K562 (cell line): ENCODE measurements at regions not wholly inside any gene's neighbourhood (a gene's known extent, or its start where the extent isn't known, plus 50 kb on each side); places are given as distances from the start of the nearest gene placed in this dataset.

Experiments
- ATAC-seq: fragments of 200-7000 bp; cut with Tn5 transposase; 3 replicates; pipeline ENCODE4 v1.9.1; 2020; ENCODE audit warnings: moderate library complexity
- BruUV-seq: library from RNA; stranded (reverse); fragments of 400-500 nt; replicated peaks from 2 replicates; lab custom pipeline; 2021; lab: Mats Ljungman, UMichigan
- CTCF ChIA-PET: fragments of 300-600 bp; formaldehyde crosslinking; extraction: SDS; loops from one replicate; lab custom pipeline; 2021; ENCODE audit warnings: low intra/inter-chr PET ratio; lab: Yijun Ruan, JAX
- POLR2A ChIA-PET: fragments of 300-600, 350-650 bp; sonication (Branson Sonifier 250); formaldehyde crosslinking; extraction: SDS; loops from one replicate; lab custom pipeline; 2021; ENCODE audit warnings: antibody characterized with exemption, inconsistent platforms; lab: Yijun Ruan, JAX
- DNase-seq, 4 experiments: peaks; one replicate each; pipeline versions ENCODE4 v3.0.0 to v3.0.0-alpha.2; 2011 to 2018; ENCODE audit warnings: low spot score in 3 of 4, mixed read lengths in 3 of 4; ENCODE audit errors: extremely low read depth in 1 of 4
- FAIRE-seq: peaks from 2 replicates; lab custom pipeline; 2011; peaks lifted over from hg19 to GRCh38; lab: Jason Lieb, UNC
- H2AFZ ChIP-seq: 2 replicates; pipeline ENCODE4 v1.6.0; 2011; ENCODE audit warnings: low read depth, low read length, control low read depth, inconsistent platforms
- H3K27ac ChIP-seq: fragments of 200-600 bp; 3 replicates; pipeline ENCODE4 v1.8.0; 2011; ENCODE audit warnings: low read depth, mild to moderate bottlenecking, control low read depth, inconsistent platforms, low read length, moderate library complexity, mixed read lengths; ENCODE audit errors: extremely low read depth
- H3K27me3 ChIP-seq, 2 experiments: fragments of 300-600 bp in 1 of 2; 2 replicates in 1 of 2; 3 replicates in 1 of 2; pipeline versions ENCODE4 v1.6.0 to v1.8.0; 2011; ENCODE audit warnings: inconsistent platforms in 2 of 2, low read length in 2 of 2, mild to moderate bottlenecking in 1 of 2, mixed read lengths in 1 of 2, moderate library complexity in 1 of 2; ENCODE audit not compliant: control insufficient read depth in 2 of 2, insufficient read depth in 2 of 2
- H3K36me3 ChIP-seq: fragments of 300-600 bp; 3 replicates; pipeline ENCODE4 v1.8.0; 2011; ENCODE audit warnings: mild to moderate bottlenecking, low read length, inconsistent platforms; ENCODE audit not compliant: control insufficient read depth, insufficient read depth
- H3K4me1 ChIP-seq, 2 experiments: fragments of 200-600 bp in 1 of 2; replicated peaks in 1 of 2; 2 replicates in 1 of 2; 3 replicates in 1 of 2; pipeline versions ENCODE4 v1.5.1 to v1.8.0; 2011; ENCODE audit warnings: inconsistent platforms in 2 of 2, low read length in 2 of 2, mild to moderate bottlenecking in 1 of 2, mixed read lengths in 1 of 2, moderate library complexity in 1 of 2; ENCODE audit not compliant: control insufficient read depth in 2 of 2, insufficient read depth in 2 of 2
- H3K4me2 ChIP-seq: 2 replicates; pipeline ENCODE4 v1.6.1; 2011; ENCODE audit warnings: low read length, control low read depth, inconsistent platforms, mixed read lengths; ENCODE audit not compliant: insufficient read depth
- H3K4me3 ChIP-seq: fragments of 200-600 bp; sonication (generic), shearing (Covaris generic); 2 replicates; pipeline ENCODE4 v1.5.1; 2016; ENCODE audit warnings: control low read depth, inconsistent platforms
- H3K79me2 ChIP-seq: fragments of 200-600 bp; 3 replicates; pipeline ENCODE4 v1.8.0; 2011; ENCODE audit warnings: low read length, inconsistent platforms; ENCODE audit not compliant: control insufficient read depth, insufficient read depth
- H3K9ac ChIP-seq, 2 experiments: 2 replicates each; pipeline versions ENCODE4 v1.6.0 to v1.6.1; 2011; ENCODE audit warnings: low read depth in 2 of 2, low read length in 2 of 2, control low read depth in 1 of 2, inconsistent platforms in 1 of 2, mild to moderate bottlenecking in 1 of 2, mixed read lengths in 1 of 2; ENCODE audit not compliant: insufficient read depth in 1 of 2
- H3K9me1 ChIP-seq: one replicate; pipeline ENCODE4 v1.6.0; 2011; ENCODE audit warnings: inconsistent platforms, mild to moderate bottlenecking, low read length, moderate library complexity; ENCODE audit not compliant: control insufficient read depth, insufficient read depth
- H3K9me3 ChIP-seq: replicated peaks from 2 replicates; pipeline ENCODE4 v1.5.1; 2011; ENCODE audit warnings: low read depth, low read length, inconsistent platforms; ENCODE audit not compliant: control insufficient read depth, insufficient read depth
- H4K20me1 ChIP-seq: replicated peaks from 2 replicates; pipeline ENCODE4 v1.6.1; 2011; ENCODE audit warnings: low read length, inconsistent platforms, mixed read lengths; ENCODE audit not compliant: control insufficient read depth, insufficient read depth
- ARHGAP35 ChIP-seq: fragments of 450-650 bp; IDR thresholded peaks from 2 replicates; pipeline ENCODE4 v1.6.1; 2018; ENCODE audit not compliant: partially characterized antibody
- BRD9 ChIP-seq: fragments of 450-650 bp; IDR thresholded peaks from 2 replicates; pipeline ENCODE4 v1.6.1; 2018; ENCODE audit warnings: low read depth; ENCODE audit not compliant: partially characterized antibody
- ELF2 ChIP-seq: fragments of 250-450 bp; sonication (Bioruptor Pico); IDR thresholded peaks from 2 replicates; pipeline ENCODE4 v1.5.0; 2021; ENCODE audit warnings: mild to moderate bottlenecking
- FOSL1 ChIP-seq: fragments of 200-800 bp; sonication (Bioruptor generic); conservative IDR thresholded peaks from 2 replicates; pipeline ENCODE4 v1.6.1; 2016; ENCODE audit warnings: missing genetic modification characterization, missing compliant biosample characterization
- FOXA3 ChIP-seq, 2 experiments: fragments of 450-650 bp in 1 of 2; sonication (generic) in 1 of 2; formaldehyde crosslinking; IDR thresholded peaks in 1 of 2; conservative IDR thresholded peaks in 1 of 2; 2 replicates each; pipeline versions ENCODE4 v1.4.0 to v1.8.0; 2020 to 2022; ENCODE audit warnings: mild to moderate bottlenecking in 2 of 2, missing genetic modification reagents in 1 of 2
- NRF1 ChIP-seq, 2 experiments: fragments of 450-650 bp; IDR thresholded peaks in 1 of 2; conservative IDR thresholded peaks in 1 of 2; 2 replicates each; pipeline ENCODE4 v1.6.1; 2014; ENCODE audit warnings: mild to moderate bottlenecking in 2 of 2
- SUPT5H ChIP-seq: fragments of 450-650 bp; IDR thresholded peaks from 2 replicates; pipeline ENCODE4 v1.6.1; 2016
- ZNF561 ChIP-seq: fragments of 450-650 bp; formaldehyde crosslinking; conservative IDR thresholded peaks from 2 replicates; pipeline ENCODE4 v1.4.0; 2020; ENCODE audit warnings: mild to moderate bottlenecking, moderate library complexity
- ZNF764 ChIP-seq: fragments of 250-450 bp; sonication (Bioruptor Pico); IDR thresholded peaks from 2 replicates; pipeline ENCODE4 v1.4.0; 2020; ENCODE audit warnings: low read depth, mild to moderate bottlenecking, moderate library complexity
- WGBS: fragments of 100-300 bp; shearing (Covaris generic); methylation state at CpG from one replicate; pipeline ENCODE4 v1.1.6; 2016; ENCODE audit warnings: low coverage, mixed read lengths; ENCODE audit not compliant: insufficient coverage; ENCODE audit errors: missing lambda C conversion rate; 5-methylcytosine and 5-hydroxymethylcytosine counted together
- in situ Hi-C: fragments of 300-500 bp; cut with MboI; formaldehyde crosslinking; loops from 4 replicates; pipeline ENCODE4 v1.15.0; 2018; ENCODE audit warnings: inconsistent platforms, mixed read lengths
- intact Hi-C: fragments of 100-400 bp; cut with micrococcal nuclease; formaldehyde crosslinking; loops from 2 replicates; pipeline ENCODE4 v1.14.2; 2022
- TF ChIP-seq, protein P1 (sequence below): fragments of 250-450 bp; sonication (Bioruptor Pico); IDR thresholded peaks from 2 replicates; pipeline ENCODE4 v1.8.0; 2021; ENCODE audit warnings: moderate library complexity, mild to moderate bottlenecking, inconsistent platforms
- TF ChIP-seq, protein P2 (sequence below): fragments of 250-450 bp; sonication (Bioruptor Pico); IDR thresholded peaks from 2 replicates; pipeline ENCODE4 v1.9.0; 2021; ENCODE audit warnings: mild to moderate bottlenecking
- TF ChIP-seq, protein P3 (sequence below): fragments of 250-450 bp; sonication (Bioruptor Pico); IDR thresholded peaks from 2 replicates; pipeline ENCODE4 v1.5.0; 2021; ENCODE audit warnings: mild to moderate bottlenecking, borderline replicate concordance
- TF ChIP-seq, protein P4 (sequence below): sonication (generic); IDR thresholded peaks from 2 replicates; pipeline ENCODE4 v1.6.1; 2016
- TF ChIP-seq, protein P5 (sequence below): fragments of 450-650 bp; IDR thresholded peaks from 2 replicates; pipeline ENCODE4 v1.7.1; 2018; ENCODE audit warnings: mild to moderate bottlenecking, low read depth; ENCODE audit not compliant: partially characterized antibody
- TF ChIP-seq, protein P6 (sequence below): fragments of 450-650 bp; IDR thresholded peaks from 2 replicates; pipeline ENCODE4 v1.6.1; 2016; ENCODE audit warnings: missing biosample characterization, missing genetic modification characterization

DNA sequence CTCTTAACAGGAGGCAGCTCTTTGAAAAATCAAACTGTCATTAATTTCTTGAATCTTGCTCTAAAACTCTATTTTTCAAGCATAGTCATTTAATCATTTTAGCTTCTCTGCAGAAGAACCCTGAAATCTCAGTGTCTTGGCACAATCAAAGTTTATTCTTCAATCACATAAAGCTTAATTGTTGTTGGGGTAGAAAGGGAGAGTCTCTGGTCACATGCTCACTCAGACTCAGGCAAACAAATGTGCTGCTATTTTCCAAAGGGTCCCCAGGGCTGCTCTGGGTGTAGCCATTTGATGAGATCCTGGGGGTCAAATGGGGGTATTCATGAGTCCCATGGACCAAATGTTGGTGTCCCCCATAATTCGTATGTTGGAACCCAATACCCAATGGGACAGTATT, 114.8 kb downstream of the MSX2 start:
- H3K36me3 ChIP-seq, result no peaks in the 10 kb centered on the region
- H3K4me2 ChIP-seq, result no peak overlapping the region
- H3K9me1 ChIP-seq, result no peaks in the 10 kb centered on the region
- ATAC-seq (no peak), FAIRE-seq (no peak), DNase-seq (no peak)
- no peaks in the 10 kb centered on the region for H3K4me1 ChIP-seq
- no peaks in the 10 kb centered on the region for H3K9me3 ChIP-seq
- intact Hi-C loops (no loop called here), in situ Hi-C loops (no loop called here)
- WGBS, result 0% methylated on average over 1 of the region's 1 CpG
- no TSS peak for BruUV-seq
- H3K27ac ChIP-seq, result no peak overlapping the region
- POLR2A ChIA-PET, result no interaction called here
- H3K9ac ChIP-seq, result no peak overlapping the region
- H2AFZ ChIP-seq, result no peak overlapping the region
- no peak overlapping the region for H3K4me3 ChIP-seq
- no peaks in the 10 kb centered on the region for H3K79me2 ChIP-seq
- CTCF ChIA-PET, result no interaction called here
- H4K20me1 ChIP-seq, result no peaks in the 10 kb centered on the region
- no peaks in the 10 kb centered on the region for H3K27me3 ChIP-seq
- TF ChIP-seq ZNF561 (CRISPR knock-in tag), result no peak
- TF ChIP-seq, protein P1, sequence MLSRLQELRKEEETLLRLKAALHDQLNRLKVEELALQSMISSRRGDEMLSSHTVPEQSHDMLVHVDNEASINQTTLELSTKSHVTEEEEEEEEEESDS (CRISPR knock-in tag), result no peak
- no peak for TF ChIP-seq FOXA3 (CRISPR knock-in tag; conservative IDR thresholded peaks at IDR 0.05 in 1 of 2, IDR thresholded peaks at IDR 0.05 in 1 of 2)
- no peak for TF ChIP-seq ARHGAP35
- TF ChIP-seq, protein P2, sequence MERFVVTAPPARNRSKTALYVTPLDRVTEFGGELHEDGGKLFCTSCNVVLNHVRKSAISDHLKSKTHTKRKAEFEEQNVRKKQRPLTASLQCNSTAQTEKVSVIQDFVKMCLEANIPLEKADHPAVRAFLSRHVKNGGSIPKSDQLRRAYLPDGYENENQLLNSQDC (CRISPR knock-in tag), result no peak
- no peak for TF ChIP-seq ZNF764 (CRISPR knock-in tag)
- TF ChIP-seq, protein P3, sequence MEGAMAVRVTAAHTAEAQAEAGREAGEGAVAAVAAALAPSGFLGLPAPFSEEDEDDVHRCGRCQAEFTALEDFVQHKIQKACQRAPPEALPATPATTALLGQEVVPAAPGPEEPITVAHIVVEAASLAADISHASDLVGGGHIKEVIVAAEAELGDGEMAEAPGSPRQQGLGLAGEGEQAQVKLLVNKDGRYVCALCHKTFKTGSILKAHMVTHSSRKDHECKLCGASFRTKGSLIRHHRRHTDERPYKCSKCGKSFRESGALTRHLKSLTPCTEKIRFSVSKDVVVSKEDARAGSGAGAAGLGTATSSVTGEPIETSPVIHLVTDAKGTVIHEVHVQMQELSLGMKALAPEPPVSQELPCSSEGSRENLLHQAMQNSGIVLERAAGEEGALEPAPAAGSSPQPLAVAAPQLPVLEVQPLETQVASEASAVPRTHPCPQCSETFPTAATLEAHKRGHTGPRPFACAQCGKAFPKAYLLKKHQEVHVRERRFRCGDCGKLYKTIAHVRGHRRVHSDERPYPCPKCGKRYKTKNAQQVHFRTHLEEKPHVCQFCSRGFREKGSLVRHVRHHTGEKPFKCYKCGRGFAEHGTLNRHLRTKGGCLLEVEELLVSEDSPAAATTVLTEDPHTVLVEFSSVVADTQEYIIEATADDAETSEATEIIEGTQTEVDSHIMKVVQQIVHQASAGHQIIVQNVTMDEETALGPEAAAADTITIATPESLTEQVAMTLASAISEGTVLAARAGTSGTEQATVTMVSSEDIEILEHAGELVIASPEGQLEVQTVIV, result no peak
- TF ChIP-seq, protein P4, sequence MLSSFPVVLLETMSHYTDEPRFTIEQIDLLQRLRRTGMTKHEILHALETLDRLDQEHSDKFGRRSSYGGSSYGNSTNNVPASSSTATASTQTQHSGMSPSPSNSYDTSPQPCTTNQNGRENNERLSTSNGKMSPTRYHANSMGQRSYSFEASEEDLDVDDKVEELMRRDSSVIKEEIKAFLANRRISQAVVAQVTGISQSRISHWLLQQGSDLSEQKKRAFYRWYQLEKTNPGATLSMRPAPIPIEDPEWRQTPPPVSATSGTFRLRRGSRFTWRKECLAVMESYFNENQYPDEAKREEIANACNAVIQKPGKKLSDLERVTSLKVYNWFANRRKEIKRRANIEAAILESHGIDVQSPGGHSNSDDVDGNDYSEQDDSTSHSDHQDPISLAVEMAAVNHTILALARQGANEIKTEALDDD, result no peak
- no peak for TF ChIP-seq FOSL1 (tag)
- TF ChIP-seq, protein P5, sequence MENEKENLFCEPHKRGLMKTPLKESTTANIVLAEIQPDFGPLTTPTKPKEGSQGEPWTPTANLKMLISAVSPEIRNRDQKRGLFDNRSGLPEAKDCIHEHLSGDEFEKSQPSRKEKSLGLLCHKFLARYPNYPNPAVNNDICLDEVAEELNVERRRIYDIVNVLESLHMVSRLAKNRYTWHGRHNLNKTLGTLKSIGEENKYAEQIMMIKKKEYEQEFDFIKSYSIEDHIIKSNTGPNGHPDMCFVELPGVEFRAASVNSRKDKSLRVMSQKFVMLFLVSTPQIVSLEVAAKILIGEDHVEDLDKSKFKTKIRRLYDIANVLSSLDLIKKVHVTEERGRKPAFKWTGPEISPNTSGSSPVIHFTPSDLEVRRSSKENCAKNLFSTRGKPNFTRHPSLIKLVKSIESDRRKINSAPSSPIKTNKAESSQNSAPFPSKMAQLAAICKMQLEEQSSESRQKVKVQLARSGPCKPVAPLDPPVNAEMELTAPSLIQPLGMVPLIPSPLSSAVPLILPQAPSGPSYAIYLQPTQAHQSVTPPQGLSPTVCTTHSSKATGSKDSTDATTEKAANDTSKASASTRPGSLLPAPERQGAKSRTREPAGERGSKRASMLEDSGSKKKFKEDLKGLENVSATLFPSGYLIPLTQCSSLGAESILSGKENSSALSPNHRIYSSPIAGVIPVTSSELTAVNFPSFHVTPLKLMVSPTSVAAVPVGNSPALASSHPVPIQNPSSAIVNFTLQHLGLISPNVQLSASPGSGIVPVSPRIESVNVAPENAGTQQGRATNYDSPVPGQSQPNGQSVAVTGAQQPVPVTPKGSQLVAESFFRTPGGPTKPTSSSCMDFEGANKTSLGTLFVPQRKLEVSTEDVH, result no peak
- TF ChIP-seq BRD9, result no peak
- TF ChIP-seq ELF2 (CRISPR knock-in tag), result no peak
- TF ChIP-seq, protein P6, sequence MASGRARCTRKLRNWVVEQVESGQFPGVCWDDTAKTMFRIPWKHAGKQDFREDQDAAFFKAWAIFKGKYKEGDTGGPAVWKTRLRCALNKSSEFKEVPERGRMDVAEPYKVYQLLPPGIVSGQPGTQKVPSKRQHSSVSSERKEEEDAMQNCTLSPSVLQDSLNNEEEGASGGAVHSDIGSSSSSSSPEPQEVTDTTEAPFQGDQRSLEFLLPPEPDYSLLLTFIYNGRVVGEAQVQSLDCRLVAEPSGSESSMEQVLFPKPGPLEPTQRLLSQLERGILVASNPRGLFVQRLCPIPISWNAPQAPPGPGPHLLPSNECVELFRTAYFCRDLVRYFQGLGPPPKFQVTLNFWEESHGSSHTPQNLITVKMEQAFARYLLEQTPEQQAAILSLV (tag), result no peak
- no peak for TF ChIP-seq NRF1 (conservative IDR thresholded peaks at IDR 0.05 in 1 of 2, IDR thresholded peaks at IDR 0.05 in 1 of 2)
- TF ChIP-seq SUPT5H, result no peak
